ENCODE measurements at regions not wholly inside any gene's neighbourhood (a gene's known extent, or its start where the extent isn't known, plus 50 kb on each side); places are given as distances from the start of the nearest gene placed in this dataset.

DNA sequence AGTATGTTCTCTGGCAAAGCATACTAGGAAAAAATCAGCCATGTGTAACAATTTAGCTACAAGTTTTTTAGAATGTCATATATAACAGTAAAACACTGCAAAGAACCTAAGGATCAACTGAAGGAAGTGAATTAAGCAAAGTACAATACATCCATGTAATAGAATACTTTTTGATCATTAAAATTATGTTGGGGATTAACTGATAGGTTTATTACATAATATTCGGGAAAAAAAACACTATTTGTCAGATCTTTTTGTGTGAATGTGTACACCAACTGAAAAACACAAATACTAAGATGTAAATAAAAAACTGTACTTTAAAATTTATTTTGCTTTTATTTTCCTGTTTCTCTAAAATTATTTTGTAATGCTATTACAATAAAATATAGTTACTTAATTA is 185.5 kb upstream of the DYNLRB2 start:
- no peak for DNase-seq

DNA sequence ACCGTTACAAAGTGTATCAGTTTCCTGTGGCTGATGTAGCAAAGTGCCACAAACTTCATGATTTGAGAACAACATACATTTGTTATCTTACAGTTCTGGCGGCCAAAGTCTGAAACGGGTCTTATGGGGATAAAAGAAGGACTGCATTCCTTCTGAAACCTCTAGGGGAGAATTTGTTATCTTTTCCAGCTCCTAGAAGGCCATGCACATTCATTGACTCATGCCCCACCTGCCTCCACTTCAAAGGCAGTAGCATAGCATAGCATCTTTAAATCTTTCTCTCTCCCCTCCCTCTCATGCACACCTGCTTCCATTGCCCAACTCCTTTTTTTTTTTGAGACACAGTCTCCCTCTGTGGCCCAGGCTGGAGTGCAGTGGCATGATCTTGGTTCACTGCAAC is 190.7 kb upstream of the DYNLRB2 start:
- DNase-seq: no peak

DNA sequence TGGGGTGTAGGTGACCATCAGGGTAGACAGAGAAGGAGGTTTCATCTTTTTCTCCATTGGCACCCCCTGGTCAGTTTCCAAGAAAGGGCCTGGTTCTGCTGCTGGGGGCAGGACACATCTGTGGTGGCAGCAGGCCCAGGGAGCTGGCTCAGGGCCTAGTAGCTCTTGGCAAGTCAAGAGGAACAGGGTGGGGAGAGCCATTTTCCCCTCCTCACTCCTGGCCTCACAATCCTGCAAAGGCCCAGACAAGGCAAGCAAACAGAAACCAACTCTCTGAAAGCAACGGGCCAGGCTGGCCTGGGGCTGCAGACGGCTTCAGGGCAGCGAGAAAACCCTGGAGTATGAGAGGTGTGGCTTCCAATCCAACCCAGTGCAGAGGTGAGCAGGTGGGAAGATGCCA is 192.9 kb upstream of the DYNLRB2 start:
- DNase-seq: peak; percentile 22

DNA sequence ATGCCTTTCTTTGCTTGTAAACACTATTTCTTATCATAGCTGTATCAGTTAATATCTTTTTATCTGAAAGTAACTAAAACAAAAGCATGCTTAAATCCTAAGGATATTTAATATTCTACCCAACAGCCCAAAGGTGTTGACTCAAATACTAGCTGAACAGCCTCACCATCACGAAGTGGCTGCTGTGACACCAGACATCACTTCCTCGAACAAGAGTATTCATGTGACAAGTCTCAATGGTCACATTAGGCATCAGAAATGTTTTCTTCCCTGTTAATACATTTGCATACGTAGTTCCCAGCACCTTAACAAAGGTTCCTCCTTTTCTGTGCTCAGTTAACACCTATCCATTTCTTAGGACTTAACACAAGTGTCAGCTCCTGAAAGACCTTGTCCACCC is 193.8 kb upstream of the DYNLRB2 start:
- DNase-seq: no peak

DNA sequence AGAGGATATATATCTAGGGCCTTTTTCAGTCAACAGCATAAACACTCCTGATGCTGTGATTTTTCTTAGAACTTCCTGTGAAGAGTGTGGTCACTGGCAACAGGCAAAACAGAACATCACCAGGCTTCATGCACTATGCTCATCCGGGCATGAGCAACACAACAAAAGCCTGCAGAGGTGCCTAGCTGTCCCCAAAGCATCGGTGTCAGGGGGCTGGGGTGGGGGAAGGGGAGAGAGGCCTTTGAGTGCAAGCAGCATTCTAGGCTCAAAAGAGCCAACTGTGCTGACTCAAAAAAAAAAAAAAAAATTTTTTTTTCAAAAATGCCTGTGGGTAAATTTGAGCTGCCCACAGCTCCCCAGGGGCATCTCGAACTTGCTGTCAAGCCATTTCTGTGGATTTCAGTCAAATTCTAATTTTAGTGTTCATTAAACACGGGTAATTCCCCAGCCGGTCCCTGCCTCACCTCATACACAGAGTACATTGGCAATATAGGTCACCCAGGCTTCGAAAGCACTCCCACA is 194.6 kb upstream of the DYNLRB2 start:
- peak; percentile 86 for DNase-seq

DNA sequence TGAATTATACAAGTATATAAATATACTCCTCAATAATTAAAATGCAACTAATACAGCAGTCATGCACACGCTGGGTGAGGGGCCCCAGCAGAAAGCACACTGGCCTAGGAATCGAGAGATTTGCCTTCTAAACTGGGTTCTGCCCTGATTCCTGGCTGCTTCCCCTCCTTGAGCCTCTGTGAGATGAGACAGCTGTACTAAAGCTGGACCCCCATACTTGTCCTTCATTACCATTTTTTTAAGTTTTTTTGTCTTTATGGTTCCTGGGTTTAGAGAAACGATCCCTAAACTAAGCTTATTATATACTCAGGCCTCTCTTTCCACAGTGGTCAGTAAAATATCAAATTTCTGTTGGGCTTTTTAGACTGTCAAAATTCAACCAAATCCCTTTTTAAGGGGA is 195.1 kb upstream of the DYNLRB2 start:
- DNase-seq: no peak

DNA sequence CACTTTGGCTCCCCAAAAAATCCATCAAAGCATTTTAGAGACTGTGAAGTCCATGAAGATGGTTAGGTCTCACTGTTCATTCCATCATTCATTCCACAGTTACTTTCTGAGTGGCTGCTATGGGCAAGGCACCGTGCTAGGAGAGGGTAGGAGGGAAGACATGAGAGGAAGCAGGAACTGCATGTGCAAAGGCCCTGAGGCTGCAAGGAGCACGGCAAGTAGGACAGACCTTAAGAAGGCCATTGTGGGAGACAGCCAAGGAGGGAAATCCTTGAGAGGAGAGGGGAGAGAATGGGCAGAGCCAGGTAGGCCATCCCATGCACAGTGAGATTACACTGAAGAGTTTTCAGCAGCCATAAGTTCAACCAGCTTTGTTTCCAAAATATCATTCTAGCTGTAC is 196.2 kb upstream of the DYNLRB2 start:
- DNase-seq: no peak

DNA sequence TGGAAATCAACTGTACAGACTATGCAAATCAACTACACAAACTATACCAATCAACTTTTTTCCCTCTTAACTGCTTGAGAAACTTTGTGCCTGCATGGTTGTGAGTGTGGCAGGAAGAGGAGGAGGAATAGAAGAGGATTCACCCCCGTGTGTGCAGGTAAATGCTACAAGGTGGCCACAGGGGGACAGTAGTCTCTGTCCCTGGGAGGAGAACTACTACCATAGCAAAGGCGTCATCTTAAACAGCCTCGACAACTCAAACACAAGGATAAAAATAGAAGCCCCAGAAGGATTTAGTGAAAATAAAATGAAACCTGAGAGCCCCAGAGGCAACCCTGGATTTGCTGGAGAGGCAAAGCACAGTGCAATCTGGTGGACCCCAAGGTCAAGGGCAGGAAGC is 199.5 kb upstream of the DYNLRB2 start:
- DNase-seq: no peak

DNA sequence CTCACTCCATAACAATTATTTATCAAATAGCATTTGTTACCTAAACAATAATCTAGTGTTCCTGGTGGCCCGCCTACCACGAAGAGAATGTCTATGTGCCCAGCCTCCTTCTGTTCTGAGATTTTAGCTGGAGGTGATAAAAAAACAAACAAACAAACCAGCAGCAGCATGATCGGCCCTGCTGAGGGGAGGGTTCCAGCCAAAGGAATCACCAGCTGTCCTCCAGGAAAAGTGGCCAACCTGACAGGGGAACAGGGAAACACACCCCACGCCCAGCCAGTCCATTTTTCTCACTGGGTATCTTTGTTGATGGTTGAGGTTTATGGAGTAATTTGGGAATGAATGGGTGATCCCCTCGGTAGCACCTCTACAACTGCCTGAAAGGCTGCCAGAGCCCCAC is 203.0 kb upstream of the DYNLRB2 start:
- DNase-seq: no peak

DNA sequence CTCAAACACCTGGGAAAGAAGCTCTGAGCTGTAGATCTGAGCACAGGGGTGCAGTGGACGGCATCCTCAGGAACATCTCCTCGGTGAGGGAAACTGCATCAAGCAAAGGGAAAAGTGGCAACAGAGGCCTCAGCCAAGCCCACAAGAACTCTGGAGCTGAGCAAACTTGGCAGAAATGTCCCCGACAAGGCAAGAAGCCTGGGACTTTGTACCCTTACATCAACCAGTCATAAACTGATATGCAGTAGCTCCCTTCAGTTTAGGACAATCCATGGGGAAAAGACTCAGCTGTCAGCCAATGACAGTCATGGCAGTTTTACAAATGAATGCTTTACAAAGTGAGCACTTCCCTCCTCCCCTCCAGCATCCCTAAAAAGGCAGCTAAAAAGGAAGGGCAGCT is 210.0 kb upstream of the DYNLRB2 start:
- DNase-seq: no peak

DNA sequence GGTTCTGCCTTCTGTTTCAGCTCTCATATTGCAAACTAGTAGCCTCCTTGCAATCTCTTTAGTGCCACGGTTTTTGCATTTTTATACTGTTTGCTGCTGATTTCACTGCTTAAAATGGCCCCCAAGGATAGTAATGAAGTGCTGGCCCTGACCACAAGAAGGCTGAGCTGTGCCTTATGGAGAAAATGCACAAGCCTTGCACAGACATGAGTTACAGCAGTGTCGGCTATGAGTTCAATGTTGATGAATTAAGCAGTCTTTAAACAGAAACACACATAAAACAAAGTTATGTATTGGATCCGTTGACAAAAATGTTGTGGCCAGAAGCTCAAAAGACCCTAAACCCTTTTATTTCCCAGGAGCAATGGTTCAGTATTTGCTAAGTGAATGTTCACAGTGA is 210.6 kb upstream of the DYNLRB2 start:
- DNase-seq: no peak

DNA sequence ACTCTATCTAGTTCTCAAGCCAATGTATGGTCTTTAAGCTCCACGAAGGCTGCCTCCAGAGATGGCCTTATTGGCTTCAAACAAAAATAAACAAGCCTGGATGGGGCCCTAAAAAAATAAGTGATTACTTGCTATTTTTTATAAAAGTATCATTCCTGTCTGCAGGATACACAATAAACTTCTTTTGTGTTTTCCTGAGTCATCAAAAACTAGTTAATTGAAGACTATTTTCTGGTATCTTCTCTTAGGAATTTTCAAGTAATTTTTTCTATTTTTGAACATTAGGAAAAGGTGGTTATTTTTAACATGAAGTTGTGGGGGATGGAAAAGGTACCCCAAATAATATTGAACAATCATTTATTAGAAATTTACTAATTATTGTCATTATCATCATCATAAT is 213.1 kb upstream of the DYNLRB2 start:
- no peak for DNase-seq

DNA sequence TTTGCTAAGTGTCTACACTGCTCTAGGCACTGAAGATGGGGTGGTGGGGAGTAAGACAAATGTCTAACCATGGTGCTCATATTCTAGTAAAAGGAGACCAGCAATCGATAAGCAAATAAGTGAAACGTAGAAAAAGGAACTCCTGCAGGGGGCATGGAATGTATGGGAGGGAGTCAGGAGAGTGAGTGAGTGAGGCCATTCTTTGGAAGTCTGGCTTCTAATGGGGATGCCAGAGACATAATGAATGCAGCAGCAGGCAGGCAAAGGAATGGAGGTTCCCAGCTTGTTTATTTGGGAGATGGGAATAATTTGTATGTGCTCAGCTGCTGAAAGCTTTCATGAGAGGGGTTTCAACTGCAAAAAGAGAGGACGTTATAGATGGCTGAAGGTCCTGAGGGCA is 216.4 kb upstream of the DYNLRB2 start:
- no peak for DNase-seq

DNA sequence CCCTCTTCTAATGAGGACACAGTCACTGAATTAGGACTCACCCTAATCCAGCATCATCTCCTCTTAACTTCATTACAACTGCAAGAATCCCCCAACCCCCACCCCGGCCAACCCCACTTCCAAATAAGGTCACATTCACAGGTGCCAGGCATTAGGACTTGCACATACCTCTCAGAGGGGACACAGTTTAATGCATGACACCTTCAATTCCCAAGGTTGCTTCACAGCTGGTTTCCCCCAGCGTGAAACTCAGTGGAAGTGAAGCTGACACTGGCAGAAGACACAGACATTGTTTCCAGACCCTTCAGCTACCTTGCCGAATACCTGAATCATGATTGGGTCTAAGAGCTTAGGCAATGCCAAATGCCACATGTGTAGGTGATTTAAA is 217.0 kb upstream of the DYNLRB2 start:
- no peak for DNase-seq

DNA sequence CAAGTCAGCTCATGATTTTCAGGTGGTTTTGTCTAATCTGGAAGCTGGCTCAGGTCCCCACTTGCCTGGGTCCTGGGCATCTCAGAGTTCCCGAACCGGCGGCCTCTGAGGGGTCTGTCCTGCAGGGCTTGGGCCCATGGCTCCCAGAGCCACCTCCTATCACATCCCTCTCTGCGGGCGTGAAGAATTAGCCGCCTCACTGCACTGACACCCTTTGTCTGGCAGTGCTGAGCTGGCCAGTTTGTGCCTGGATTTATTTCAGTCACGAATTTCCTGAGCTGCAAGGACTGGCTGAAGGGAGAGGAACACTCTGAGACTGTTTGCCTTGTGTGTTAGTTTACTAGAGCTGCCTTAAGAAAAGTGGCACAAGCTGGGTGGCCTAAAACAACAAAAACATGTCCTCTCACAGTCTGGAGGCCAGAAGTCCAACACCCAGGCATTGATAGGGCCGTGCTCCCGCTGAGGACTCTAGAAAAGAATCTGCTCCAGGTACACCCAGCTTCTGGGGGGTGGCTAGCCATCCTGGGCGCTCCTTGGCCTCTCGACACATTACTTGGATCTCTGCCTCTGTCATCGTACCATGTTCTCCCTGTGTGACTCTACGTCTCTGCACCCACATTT is 217.5 kb upstream of the DYNLRB2 start:
- DNase-seq: no peak

DNA sequence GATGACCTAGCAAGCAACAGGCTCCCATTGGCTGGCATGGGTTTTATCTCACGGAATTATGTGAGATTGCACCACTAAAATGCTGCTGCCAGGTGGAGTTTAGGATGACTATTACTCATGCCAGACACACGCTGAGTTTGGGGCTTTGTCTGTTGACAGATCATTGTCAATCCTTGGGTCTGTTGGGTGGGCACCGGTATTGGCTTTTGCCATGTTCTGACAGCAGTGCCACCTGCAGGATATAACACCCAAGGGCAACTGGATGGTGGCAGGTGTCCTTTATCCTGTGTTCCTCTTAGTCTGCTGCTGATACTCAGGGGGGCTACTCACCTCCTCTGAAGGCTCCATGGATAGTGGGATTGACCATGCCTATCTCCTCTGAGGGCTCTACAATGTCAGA is 221.6 kb upstream of the DYNLRB2 start:
- DNase-seq: no peak

DNA sequence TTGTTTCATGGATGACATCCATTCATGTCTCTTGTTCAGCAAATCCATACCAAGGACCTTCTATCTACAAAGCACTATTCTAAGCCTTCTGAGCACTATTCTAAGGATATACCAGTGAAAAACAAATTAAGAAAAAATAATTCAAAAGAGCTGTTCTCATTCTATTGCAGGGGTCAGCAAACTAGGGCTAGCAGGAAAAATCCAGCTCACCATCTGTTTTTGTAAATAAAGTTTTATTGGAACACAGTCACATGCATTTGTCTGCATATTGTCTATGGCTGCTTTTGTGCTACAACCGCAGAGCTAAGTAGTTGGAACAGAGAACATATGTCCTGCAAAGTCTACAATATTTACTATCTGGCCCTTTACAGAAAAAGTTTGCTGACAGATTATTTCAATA is 222.7 kb upstream of the DYNLRB2 start:
- no peak for DNase-seq

DNA sequence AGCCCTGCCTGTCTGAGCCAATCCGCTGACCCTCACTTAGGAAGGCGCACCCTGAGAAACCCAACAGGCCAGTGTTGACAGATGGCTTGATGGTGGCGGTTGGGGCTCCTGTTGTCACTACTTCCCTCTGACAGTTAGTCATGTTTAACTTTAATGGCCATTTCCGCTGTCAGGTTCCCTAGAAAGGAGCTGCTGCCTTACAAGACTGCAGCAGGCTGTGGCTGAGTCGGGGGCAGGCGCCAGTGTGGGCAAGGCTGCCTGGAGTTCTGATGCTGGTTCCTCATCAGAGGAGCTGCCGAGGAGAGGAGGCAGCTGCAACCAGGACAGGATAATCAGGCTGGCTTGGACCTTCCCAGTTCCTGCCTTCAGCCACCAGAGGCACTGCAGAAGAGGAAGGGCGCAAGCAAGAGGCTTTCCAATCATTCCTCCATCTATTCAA is 223.2 kb upstream of the DYNLRB2 start:
- no peak for DNase-seq

DNA sequence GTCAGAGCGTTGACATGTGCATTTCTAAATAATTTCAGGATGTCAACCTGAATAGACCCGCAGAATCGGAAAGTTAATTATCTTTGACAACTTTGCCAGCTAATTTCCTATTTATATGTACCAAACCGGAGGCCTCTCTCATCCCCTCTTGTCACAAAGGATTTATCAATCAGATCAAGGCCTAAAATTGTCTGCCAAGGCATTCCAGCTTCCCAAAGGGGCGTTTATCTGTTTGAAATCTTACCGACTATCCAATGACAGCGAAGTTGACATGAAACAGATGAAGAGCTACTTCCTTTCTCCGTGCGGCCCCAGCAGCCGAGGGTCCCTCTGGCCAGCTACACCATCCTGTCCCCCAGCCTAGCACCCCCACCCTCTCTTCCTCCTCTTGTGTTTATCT is 223.7 kb upstream of the DYNLRB2 start:
- no peak for DNase-seq

DNA sequence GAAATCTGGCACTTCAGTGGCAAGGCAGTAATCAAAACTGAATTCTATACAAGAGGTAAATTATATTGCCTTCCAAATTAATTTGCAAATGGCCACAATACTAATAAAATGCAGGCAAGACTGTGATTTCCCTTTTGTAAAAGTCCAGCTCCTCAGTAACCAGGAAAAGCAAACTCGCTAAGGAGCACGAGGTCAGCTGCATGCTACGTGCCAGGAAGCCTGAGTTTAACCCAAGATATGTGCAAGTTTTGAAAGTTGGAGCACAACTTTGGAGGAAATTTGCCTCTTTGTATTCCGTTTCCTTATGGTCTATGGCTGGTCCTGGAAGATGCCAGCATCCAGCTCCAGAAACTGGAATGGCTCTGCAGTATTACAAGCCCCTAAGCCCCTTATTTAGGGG is 226.8 kb upstream of the DYNLRB2 start:
- DNase-seq: no peak

DNA sequence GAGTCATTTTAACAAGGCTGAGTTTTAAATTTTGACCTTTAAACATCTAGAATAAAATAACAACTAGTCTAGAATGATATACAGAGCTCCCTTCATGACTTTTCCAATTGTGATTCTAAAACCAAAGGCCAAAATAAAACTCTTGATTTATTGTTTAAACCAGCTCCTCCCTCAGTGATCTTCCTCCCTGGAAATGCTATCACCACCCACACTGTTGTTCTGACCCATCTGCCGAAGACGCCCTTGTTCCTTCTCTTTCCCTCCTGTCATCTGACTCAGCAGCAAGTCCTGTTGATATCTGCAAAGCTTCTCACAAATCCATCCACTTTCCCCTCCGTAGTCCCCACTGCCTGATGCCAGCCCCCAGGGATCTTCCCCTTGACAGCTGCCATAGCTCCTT is 231.6 kb upstream of the DYNLRB2 start:
- DNase-seq: no peak

DNA sequence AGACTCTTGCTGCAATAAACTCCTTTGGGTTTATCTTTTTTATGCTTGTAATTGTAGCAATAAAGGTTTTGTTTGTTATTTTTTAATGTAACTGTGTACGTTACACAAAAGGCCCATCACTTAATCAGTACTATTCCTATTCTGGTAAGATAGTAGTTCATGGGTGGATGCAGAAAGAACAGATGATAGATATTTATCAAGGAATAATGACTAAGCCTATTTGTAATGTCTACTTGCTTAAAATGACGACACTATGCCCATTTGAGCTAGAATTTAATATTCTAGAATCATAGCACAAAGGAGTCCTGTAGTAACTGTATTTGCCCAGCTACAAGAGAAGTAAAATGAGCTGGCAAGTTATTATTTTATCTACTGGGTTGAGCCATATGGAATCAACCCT is 235.4 kb upstream of the DYNLRB2 start:
- no peak for DNase-seq

DNA sequence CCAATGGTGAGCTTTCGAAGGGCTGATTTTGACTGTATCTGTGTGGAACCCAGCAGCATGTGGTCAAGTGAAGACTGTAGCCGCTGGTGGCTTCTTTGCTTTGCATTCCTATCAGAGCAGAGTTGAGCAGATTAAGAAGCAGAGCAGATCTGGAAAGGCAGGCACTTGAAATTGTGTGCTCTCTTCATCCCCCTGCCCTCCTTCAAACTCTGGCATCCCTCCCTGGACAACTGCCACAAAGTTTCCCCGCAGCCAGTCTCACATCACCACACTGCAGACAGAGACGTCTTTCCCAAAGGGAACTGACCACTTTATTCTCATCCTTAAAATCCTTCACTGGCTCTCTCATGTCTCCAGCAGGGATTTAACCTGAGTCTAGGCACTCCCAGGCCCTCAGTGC is 237.1 kb upstream of the DYNLRB2 start:
- DNase-seq: peak; percentile 22

DNA sequence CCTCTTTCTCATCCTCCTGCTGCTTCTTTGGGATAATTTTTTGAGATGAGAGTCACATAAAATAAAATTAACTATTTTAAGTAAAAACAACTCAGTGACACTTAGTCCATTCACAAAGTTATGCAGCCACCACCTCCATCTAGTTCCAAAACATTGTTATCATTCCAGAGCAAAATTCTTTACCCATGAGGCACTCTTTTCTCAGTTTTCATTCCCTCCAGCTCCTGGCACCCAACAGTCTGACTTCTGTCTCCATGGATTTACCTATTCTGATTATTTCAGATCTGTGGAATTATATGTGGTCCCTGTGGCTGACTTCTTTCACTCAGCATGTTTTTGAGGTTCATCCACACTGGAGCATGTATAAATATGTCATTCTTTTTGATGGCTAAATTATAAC is 239.9 kb upstream of the DYNLRB2 start:
- DNase-seq: peak; percentile 94

DNA sequence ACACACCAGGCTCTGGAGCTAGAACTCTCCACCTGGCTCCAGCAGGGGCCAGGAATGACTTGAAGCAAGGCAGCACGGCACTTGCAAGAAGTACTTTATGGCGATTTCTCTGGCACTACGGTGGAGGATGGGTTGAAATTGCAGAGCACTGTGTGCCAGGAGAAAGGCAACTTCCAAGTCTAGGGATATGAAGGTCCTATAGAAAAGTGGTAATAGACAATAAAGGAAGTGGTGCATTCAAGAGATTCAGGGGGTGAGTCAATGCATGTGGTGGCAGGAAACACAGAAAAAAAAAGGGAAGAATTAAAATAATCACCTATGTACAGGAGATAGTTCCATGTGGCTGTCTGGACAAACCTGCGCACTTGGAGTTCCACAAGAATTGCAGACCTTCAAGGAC is 240.3 kb upstream of the DYNLRB2 start:
- no peak for DNase-seq
